ENCODE measurements at regions not wholly inside any gene's neighbourhood (a gene's known extent, or its start where the extent isn't known, plus 50 kb on each side); places are given as distances from the start of the nearest gene placed in this dataset.

DNA sequence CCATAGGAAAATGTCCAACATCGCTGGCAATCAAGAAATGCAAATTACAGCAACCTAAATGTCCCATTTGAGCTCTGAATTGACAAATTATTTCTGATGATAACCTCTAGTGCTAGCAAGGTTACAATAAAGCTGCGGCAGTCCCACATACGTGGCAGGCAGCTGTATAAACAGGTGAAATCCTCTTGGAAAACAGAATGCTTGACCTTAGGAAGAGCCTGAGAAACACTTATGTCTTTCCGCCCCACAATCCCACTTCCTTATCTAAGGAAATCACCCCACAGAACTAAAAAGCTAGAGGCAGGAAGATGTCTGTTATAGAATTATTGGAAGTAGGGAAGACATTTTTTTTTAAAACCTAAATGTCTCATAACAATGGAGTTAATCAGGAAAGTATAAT, 154.3 kb downstream of the KATNIP start:
- Histone ChIP-seq H3K27ac (ENCODE audit: extremely low read length, insufficient read depth, low read length) (no peak overlapping the region), H3K9me3 (ENCODE audit: low read length) (no peaks in the 10 kb centered on the region), H3K9ac (ENCODE audit: insufficient read depth, low read depth, low read length) (no peak overlapping the region), H3K4me3 (replicated peaks in 1 of 3; ENCODE audit: insufficient read depth in 1 of 3, low read depth in 2 of 3, low read length in 3 of 3) (no peak overlapping the region), H3K36me3 (replicated peaks in 1 of 2; ENCODE audit: control insufficient read depth in 1 of 2, insufficient read depth in 2 of 2, low read length in 2 of 2) (peaks cover 0 to 4% of the 10 kb centered on the region in 2 experiments; a peak in 3 of 5 replicates), H3K4me2 (ENCODE audit: low read depth, low read length) (no peak overlapping the region), H3K79me2 (ENCODE audit: insufficient read depth, low read length) (no peaks in the 10 kb centered on the region), H2AFZ (ENCODE audit: low read length) (no peak overlapping the region), H3K27me3 (ENCODE audit: control insufficient read depth in 1 of 2, insufficient read depth in 2 of 2, low read length in 2 of 2) (no peaks in the 10 kb centered on the region), H4K20me1 (ENCODE audit: insufficient read depth, low read length) (no peaks in the 10 kb centered on the region), H3K4me1 (ENCODE audit: insufficient read depth, low read length) (no peaks in the 10 kb centered on the region)
- BruUV-seq (replicated peaks), result no TSS peak
- no peak for FAIRE-seq
- CTCF ChIA-PET (ENCODE audit: low intra/inter-chr PET ratio, low total read pairs), result no interaction called here
- in situ Hi-C loops (cut with HindIII; ENCODE audit: extremely low pct_ligation_motif_present, low pct_unique_long_range_greater_than_20kb), result no loop called here
- TF ChIP-seq GTF3A (CRISPR knock-in tag; conservative IDR thresholded peaks at IDR 0.05) (no peak), ZKSCAN1 (IDR thresholded peaks at IDR 0.05; ENCODE audit: low read length) (no peak), ZNF776 (CRISPR knock-in tag; IDR thresholded peaks at IDR 0.05) (no peak), NFE2L1 (CRISPR knock-in tag; IDR thresholded peaks at IDR 0.05; ENCODE audit: borderline replicate concordance) (no peak), MED1 (CRISPR knock-in tag; IDR thresholded peaks at IDR 0.05) (no peak), SMAD1 (CRISPR knock-in tag; IDR thresholded peaks at IDR 0.05; ENCODE audit: borderline replicate concordance, low read depth) (no peak), HNRNPK (IDR thresholded peaks at IDR 0.05; ENCODE audit: low read depth, low read length, poor library complexity, severe bottlenecking) (no peak)
- TF ChIP-seq, protein P1, sequence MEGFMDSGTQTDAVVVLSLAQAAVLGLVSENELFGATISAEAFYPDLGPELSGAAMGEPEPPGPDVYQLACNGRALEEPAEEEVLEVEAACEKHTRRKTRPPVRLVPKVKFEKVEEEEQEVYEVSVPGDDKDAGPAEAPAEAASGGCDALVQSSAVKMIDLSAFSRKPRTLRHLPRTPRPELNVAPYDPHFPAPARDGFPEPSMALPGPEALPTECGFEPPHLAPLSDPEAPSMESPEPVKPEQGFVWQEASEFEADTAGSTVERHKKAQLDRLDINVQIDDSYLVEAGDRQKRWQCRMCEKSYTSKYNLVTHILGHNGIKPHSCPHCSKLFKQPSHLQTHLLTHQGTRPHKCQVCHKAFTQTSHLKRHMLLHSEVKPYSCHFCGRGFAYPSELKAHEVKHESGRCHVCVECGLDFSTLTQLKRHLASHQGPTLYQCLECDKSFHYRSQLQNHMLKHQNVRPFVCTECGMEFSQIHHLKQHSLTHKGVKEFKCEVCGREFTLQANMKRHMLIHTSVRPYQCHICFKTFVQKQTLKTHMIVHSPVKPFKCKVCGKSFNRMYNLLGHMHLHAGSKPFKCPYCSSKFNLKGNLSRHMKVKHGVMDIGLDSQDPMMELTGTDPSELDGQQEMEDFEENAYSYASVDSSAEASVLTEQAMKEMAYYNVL (CRISPR knock-in tag; IDR thresholded peaks at IDR 0.05; ENCODE audit: borderline replicate concordance), result no peak
- intact Hi-C loops (cut with micrococcal nuclease; ENCODE audit: unreplicated experiment), result no loop called here
- DNase-seq (ENCODE audit: low spot score), result no peak
- no peak for ATAC-seq
- POLR2A ChIA-PET, result no interaction called here
- WGBS (ENCODE audit: low lambda C conversion rate), result 95% methylated on average over 4 of the region's 4 CpGs

All from HepG2 (cell line).